A549 (cell line): ENCODE measurements at regions not wholly inside any gene's neighbourhood (a gene's known extent, or its start where the extent isn't known, plus 50 kb on each side); places are given as distances from the start of the nearest gene placed in this dataset.

Experiments used
- CTCF ChIP-seq: fragments of >200 bp; sonication (Bioruptor Twin); formaldehyde crosslinking; IDR thresholded peaks from 3 replicates; pipeline ENCODE4 v1.5.1; 2016
- POLR2A ChIP-seq: IDR thresholded peaks from 2 replicates; pipeline ENCODE4 v1.6.1; 2012; ENCODE audit warnings: mild to moderate bottlenecking, low read length

- TF ChIP-seq CTCF: no peak
- TF ChIP-seq POLR2A: no peak
Observed at GRCh38 chr3:26438325-26438940, 184.1 kb upstream of the LRRC3B start.
